ENCODE measurements at regions not wholly inside any gene's neighbourhood (a gene's known extent, or its start where the extent isn't known, plus 50 kb on each side); places are given as distances from the start of the nearest gene placed in this dataset.
"Not testable (repeated sequence)": the region's sequence is repeated elsewhere in the genome, so short reads cannot be mapped to it uniquely, and the experiment has no call there.

DNA sequence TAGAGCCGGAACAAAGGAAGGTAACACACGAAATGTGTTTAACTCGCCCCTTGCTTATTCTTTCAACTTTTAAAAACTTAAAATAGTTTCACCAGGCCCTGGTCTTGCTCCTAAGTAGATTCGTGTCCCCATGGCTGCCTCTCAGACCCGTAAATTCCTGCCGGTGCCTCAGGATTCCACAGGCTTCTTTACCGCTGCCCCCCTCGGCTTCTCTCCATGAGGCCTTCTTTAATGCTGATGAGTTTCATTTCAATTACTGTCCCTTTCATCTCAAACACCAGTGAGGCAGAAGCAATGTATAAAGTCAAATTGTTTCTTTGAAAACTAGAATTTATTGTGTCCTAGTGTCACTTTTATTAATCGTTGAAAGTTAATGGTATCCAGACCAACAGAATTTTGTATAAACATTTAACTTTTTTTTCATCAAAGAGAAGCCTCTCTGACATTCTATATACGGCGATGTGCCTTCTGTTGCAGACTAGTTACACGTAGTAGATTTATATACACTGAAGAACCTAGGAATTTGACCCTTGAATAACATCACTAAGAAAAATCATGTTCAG, 225.2 kb downstream of the C7orf25 start:
- DNase-seq (ENCODE audit: low read depth in 2 of 2): no peak

DNA sequence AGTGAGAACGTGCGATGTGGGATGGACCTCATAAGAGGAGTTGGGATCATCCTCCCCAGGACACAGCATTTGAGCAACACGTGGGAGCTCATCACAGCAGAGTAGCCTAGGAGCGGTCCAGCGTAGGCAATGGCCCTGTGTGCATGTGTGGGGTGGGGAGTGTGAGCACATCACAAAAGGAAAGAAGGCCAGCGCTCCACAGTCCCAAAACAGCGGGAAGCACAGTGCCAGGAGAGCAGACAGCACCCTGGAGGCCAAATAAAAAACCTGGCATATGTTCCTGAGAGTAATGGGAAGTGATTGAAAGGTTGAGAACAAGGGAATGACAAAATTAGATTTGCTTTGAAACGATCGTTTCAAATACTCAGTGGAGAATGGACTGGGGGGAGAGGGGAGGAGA, 226.0 kb downstream of the C7orf25 start:
- no peak for DNase-seq (ENCODE audit: low read depth in 2 of 2)

DNA sequence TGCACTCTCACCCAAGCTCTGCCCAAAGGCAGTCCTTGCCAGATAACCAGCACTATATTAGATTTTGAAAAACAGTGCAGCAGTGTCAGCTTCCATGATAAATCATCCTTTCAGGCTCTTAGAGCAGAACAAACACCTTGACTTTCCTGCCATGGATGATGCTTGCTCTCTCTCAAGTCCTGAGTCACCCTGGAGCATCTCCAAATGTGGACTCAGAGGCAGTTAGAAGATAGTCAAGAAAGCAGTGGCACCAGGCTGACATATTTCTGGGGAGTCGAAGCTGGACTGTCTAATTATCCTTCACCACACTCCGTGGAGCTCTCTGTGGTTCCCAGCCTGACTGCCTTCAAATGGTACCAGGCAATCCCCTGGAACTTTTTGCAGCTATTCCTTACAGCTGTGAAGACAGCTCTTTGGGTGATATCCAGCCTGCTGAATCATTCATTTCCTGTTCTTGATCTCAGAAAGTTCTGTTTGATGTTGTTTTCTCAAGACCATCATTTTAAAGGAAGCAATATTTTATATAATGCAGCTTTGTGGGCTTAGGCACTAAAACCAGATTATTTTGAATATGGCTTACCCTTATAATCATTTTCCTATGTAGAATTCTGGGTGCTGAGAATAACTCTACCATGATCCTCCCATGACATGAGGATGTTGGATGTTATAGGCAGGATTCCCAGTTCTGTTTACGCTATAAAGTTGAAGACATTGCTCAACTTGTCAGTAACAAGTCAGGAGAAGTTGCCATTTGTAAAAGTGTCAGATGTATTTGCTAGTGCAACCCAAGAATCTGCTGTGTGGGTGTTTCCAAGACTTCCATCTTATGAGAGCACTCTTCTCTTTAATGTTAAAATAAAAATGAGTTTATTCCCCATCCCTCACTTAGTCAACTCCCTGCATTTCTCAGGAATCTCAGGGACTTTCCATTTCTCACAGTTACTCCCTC, 233.8 kb downstream of the C7orf25 start:
- DNase-seq (ENCODE audit: low read depth in 2 of 2): peak in 1 of 2 donors; percentile 86

DNA sequence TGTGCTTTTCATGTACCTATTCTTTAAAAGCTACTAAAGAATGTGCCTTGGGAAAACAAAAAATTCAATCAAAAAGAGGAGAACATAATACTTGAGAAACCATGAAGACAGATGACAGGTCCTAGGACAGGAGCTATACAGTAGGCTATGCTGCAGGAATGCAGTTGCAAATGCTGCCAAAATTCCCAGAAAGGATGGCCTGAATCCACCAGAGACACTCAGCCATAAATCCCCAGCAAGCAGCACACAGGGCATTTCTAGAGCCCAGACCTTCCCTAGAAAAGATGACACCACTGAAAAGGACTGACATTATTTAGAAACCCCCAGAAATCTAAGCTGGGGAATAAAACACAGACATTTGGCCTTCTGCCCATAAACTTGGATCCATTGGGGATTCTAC, 237.3 kb downstream of the C7orf25 start:
- DNase-seq (ENCODE audit: low read depth in 2 of 2): no peak

DNA sequence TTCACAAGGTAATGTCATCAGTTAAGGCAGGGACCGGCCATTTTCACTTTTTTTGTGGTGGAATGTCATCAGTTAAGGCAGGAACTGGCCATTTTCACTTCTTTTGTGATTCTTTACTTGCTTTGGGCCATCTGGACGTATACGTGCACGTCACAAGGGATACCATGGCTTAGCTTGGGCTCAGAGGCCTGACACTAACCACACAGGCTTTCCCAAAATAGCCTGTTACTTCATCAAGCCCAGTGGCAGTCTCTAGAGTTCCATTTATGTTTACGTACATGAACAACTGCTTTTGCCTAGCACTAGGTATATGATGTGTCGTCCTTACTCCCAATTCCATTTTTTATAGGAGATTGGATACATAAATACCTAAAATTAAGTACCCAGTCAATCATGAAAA, 237.9 kb downstream of the C7orf25 start:
- DNase-seq (ENCODE audit: low read depth in 2 of 2): no peak

DNA sequence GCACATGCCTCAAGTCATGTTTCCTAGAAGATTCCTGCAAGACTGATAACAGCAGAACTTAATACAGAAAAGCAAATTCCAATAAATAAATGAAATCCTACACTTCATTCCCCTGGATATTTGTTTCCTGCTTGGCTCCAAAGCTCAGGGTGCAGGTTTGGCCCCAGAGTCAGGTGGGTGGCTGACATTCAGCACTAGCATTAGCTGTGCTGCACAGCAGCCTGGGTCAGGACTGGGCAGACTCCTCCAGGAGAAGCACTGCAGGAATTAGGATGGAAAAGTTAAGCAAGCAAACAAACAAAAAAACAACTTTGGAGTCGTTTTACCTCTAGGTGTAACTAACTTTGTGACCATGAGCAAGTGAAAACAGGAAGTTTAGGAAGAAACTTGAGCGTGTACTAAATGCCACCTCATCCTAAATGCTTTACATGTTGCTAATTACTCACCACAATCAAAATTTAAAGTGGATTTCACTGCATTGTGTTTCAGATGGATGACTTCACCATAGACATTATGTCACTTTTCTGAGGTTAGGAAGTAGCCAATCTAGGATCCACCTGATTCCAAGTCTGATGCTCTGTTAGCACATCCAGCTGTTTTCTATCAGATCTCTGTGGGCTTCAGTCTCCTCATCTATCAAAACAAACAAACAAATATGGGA, 239.4 kb downstream of the C7orf25 start:
- DNase-seq (ENCODE audit: low read depth in 2 of 2): no peak

DNA sequence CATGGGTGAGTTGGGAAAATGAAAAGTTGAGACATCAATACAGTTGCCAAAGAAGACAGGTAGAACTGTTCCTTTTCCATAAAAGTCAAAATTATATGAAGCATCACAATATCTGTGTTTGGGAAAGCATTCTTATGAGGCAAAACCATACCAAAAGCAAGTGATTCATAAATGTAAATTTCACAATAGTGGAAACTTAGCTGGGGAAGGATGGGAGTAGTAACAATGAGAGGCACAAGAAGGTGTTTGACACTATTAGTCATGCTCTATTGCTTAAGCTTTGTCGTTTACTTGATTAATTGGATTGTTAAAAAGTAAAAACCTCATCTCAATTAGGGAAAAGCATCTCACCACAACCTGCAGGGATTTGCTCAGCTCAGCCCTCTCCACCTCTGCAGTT, 240.2 kb downstream of the C7orf25 start:
- DNase-seq (ENCODE audit: low read depth in 2 of 2): peak in 1 of 2 donors; percentile 4

DNA sequence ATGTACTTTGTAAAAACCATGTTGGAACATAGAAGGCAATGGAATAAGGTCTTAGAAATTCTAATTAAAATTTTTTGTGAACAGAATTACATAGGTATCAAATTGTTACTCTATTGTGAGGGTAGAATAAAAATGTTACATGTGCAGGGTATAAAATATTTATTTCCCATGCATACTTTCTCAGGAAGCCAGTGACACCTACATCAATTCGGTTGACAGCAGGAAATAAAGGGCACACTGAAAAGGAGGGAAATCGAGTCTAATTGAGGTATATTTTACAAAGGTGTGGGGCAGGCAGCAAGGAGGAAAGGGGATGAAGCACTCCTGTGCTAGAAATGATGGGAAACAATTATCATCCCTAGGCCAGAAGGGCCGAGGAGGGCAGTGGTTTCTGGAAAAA, 244.9 kb downstream of the C7orf25 start:
- no peak for DNase-seq (ENCODE audit: low read depth in 2 of 2)

DNA sequence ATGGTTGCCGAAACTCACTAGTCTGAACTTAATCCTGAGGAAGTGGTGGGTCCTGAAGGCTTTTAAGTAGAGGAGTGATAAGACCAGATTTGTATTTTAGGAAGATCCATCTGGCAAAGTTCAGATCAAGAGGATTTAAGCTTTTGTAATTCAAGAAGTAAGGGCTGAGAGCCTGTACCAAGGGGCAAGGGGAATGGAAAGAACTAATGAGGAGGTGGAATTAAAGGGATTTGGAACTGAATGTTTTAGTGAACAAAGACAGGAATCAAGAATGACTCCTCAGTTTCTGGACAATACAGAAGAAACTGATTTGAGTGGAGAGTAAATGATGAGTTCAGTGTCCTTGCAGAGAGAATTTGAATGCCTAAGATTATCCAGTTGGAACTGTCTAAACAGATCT, 249.0 kb downstream of the C7orf25 start:
- no peak for DNase-seq (ENCODE audit: low read depth in 2 of 2)

DNA sequence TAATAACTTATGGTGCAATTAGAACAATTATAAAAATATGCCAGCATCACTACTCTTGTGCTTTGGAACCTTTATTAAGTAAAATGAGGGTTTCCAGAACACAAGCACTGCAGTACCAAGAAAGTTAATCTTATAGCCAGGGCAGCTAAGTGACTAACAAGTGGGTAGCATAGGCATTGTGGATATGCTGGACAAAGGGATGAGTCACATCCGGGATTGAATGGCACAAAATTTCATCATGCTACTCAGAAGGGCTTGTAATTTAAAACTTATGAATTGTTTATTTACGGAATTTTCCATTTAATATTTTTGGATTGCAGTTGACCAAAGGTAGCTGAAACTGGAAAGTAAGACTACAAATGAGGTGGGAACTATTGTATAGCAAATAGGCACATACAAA, 250.6 kb downstream of the C7orf25 start:
- DNase-seq (ENCODE audit: low read depth in 2 of 2): peak in 1 of 2 donors; percentile 65

DNA sequence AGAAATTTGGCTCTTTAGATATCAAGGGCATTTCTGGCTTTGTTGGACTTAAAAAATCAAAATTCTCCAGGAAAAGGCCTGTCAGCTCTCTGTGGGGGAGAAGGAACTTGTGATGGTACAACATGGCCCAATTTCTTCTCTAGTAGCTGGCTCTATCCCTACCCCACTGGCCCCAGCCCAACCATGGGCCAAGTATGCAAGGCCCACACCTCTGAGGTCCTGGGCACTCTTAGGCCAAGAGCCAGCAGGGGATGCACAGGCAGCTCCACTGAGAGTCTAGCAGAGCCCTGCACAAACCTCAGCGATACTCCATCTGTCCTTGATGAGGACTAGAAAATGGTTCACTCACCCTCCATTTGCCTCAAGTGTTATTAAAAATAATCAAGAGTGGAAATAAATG, 261.2 kb downstream of the C7orf25 start:
- no peak for DNase-seq (ENCODE audit: low read depth in 2 of 2)

DNA sequence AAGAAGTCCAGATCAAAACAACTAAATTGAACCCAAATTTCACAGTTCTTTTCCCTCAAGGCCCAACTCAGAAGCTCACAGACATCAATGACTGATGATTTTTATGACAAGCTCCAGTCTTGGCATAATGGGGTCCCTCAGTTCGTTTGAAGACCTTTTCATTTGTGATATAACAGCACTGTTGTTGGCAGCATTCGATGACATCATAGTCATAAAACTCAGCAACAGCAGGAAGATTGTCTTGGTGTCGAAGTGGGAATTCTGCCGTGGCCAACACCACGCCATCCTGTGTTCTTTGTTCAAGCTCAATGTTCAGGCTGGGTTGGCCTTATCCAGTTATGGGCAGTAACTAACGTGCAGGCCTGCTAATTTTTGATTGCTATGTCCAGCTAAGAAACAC, 261.7 kb downstream of the C7orf25 start:
- DNase-seq (ENCODE audit: low read depth in 2 of 2): no peak

DNA sequence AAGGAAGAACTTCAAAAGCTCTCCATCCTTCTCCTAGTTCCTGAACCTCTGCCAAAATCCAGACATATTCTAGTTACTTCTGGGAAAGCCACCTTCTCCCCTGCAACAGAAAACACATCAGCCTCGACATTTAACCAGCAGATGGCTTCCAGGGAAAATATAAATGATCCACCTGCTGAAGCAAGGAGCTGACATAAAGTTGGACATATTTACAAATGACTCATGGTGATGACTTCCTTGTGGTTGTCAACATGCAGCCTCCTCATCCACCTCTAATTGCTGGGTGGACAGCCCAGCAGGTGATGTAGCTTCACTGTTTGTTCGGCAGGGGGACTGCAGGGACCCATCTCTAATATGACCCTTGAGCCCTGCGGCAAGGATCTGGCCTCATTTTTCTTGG, 266.0 kb downstream of the C7orf25 start:
- no peak for DNase-seq (ENCODE audit: low read depth in 2 of 2)

DNA sequence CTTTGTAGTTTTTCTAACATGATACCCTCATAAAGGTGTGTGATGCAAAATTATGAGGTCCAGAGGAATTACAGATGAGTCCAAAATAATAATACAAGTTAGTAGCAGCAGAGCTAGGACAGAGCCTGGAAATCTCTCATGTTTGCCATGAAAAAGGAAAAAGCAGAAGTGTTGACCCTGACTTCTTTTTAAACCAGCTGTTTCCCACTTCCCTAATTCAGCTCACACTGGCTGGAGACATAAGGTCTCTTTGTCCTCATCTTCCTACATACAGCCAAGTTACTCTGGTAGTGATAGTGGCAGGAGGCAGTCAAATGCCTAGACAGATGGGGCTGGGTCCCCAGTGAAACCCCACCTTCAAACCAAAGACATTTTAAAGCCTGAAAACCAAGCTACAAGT, 269.2 kb downstream of the C7orf25 start:
- no peak for DNase-seq (ENCODE audit: low read depth in 2 of 2)

DNA sequence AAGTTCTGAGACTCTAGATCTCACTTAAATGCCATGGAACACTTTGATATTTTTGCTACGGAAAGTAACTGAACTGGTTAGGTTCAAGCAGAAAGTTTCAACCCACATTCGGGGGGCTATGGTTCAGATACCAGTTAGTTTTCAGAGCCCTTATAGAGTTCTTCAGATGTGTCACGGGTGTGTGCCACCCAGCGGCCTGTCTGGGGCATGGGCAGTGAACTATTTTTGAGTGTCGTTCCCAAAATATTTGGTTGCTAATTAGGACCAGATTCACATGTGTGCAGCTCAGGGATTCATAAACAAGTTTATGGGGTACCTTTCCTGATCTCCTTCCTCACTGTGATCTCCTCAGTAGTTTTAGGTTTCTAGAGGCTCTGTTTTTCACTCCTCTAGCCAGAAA, 271.9 kb downstream of the C7orf25 start:
- DNase-seq (ENCODE audit: low read depth in 2 of 2): no peak

DNA sequence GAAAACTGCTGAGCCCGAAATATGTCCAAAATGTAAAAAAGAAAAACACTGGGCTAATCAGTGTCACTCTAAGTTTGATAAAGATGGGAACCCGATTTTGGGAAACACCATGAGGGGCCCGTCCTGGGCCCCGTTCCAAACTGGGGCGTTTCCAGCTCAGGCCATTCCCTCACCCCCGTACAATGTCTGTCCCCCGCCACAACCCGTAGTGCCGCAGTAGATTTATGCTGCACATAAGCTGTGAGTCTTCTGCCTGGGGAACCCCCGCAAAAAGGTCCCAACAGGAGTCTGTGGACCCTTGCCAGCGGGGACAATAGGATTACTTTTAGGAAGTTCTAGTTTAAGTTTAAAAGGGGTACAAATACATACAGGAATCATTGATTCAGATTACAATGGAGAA, 275.5 kb downstream of the C7orf25 start:
- DNase-seq (ENCODE audit: low read depth in 2 of 2): not testable (repeated sequence)

DNA sequence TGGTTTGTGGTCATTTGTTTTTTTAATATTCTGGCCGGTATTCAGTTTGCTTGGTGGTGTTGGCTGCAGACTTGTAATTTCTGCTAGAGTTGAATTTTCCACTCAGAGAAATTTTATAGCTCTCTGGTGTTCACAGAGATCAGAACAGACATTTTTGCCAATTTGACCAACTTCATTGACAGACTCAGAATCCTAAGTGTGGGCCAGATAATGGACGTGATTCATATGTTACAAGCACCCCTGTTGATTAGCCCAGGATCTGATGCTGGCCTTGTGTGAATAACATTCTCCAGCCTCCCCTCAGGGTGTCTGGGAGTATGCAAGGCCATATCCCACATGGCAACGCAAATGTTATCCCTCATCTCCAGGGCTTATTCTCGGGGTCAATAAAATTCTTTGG, 283.8 kb downstream of the C7orf25 start:
- no peak for DNase-seq (ENCODE audit: low read depth in 2 of 2)

DNA sequence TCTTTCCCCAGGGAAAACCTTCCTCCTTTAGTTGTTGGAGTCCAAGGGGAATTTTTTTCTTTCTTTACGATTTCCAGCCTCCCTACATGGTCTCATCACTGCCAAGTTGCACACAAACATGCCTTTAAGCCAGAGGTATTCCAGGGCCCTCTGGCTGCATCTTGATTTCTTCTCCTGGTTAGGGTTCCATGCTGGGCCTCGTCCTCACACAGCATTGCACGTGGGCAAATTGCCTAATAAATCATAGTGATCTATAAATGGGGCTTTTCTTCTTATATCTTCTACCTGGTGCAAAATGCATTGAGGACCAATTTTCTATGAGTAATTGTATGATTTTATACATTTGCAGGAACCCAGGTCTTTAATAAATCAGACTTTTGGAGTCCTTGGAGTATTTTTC, 284.2 kb downstream of the C7orf25 start:
- no peak for DNase-seq (ENCODE audit: low read depth in 2 of 2)

DNA sequence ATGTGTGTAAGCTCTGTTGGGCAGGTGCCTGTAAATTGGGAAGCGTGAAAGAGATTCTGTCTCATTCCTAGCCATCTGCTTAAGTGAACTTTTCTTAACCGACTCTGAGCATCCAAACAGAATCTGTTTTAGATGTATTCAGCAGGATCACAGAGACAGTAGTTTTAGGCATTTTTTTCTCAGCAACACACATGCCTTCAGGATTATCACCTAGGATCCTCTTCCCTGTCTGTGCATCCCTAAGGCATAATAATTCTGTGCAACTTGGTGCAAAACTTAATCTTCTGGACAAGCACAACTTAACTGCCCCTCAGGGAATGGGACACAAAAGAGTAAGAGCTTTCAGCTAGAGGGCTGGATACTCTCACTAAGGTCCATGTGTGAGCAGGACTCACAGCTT, 284.8 kb downstream of the C7orf25 start:
- DNase-seq (ENCODE audit: low read depth in 2 of 2): no peak

DNA sequence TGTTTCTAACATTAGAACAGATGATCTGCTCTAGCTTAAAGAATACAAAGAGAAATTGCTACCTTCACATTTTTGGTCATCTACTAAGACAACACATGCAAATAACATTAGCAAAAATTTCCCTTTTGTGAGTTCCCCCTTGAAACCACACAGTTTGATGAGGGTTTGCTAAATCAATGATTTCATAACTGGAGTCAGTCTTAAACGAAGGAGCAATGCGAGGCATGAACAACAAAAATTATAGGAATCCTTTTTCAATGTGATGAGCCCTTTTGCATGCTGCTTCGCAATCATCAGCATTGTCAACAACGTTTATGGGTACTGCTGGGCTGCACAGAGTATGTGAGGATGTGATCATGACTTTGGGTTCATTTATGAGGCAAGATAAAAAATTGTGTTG, 286.4 kb downstream of the C7orf25 start:
- no peak for DNase-seq (ENCODE audit: low read depth in 2 of 2)

DNA sequence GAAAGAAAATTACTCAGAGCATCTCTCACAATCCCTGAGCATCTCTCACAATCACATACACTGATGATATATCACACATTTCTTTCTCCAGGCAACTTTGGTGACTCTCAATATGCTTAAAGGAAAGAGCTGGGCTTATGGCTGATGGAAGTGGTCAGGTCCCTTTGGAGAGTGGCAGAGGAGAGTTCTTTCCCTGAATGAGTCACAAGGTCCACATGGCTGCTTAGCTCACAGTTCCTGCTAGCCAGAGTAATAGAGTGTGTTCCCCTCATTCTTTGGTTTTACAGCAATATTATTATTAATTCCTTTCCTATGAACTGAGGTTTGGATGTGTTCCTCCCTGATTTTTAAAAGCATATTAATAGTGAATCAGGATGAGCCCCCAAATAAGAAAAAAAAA, 287.4 kb downstream of the C7orf25 start:
- no peak for DNase-seq (ENCODE audit: low read depth in 2 of 2)

DNA sequence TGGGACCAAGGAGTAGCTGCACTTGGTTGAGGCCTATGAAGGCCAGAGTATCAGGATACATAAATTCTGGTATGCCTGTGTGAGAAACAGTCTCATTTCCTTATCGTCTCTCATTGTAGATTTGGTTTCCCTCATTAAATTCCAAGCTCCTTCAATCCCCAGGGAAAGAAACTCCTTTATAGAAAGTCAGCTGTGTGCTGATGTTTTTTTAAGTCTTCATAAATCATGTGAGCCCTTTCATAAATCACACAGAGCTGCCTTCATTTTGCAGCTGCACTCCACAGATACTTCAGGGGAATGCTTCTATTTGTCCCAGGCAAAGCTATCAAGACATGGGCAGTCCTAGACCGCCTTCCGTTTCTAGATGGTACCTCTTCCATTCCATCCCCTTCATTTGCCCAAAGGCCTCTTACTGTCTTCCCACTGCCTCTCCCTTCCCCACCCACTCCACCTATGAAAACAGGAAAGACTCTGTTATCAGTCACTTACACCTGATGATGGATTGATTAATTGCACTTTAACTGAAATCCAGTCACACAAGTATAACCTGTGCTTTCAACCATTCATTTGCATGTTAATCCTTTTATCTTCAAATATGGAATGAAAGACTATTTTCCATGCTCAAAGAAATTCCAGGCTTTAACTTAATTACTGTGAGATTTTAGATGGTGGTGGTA, 290.2 kb downstream of the C7orf25 start:
- no peak for DNase-seq (ENCODE audit: low read depth in 2 of 2)
